NCI-H2227 (cell line): ENCODE measurements at regions not wholly inside any gene's neighbourhood (a gene's known extent, or its start where the extent isn't known, plus 50 kb on each side); places are given as distances from the start of the nearest gene placed in this dataset.

Source experiments
- DNase-seq: peaks from one replicate; lab custom pipeline; 2025; ENCODE audit not compliant: unreplicated experiment; lab: John Stamatoyannopoulos, UW

GRCh38 chr1:4976859-4977440, 322.5 kb downstream of the AJAP1 start:
- DNase-seq, result no peak

GRCh38 chr1:4975856-4976255, 321.4 kb downstream of the AJAP1 start:
- DNase-seq, result no peak

- no peak for DNase-seq
Measured at GRCh38 chr1:4974981-4975685, 320.7 kb downstream of the AJAP1 start.

- DNase-seq, result no peak
Measured at GRCh38 chr1:4973341-4973740, 318.9 kb downstream of the AJAP1 start.

- no peak for DNase-seq
Measured at GRCh38 chr1:4972761-4973320, 318.4 kb downstream of the AJAP1 start.

GRCh38 chr1:4971666-4972065, 317.3 kb downstream of the AJAP1 start:
- DNase-seq, result no peak

- no peak for DNase-seq
Measured at GRCh38 chr1:4970532-4970931, 316.1 kb downstream of the AJAP1 start.

GRCh38 chr1:4969556-4970129, 315.2 kb downstream of the AJAP1 start:
- DNase-seq, result no peak

- no peak for DNase-seq
Measured at GRCh38 chr1:4965346-4966075, 311.1 kb downstream of the AJAP1 start.

- no peak for DNase-seq
Measured at GRCh38 chr1:4964634-4965345, 310.4 kb downstream of the AJAP1 start.

GRCh38 chr1:4963251-4963650, 308.8 kb downstream of the AJAP1 start:
- DNase-seq, result no peak

- no peak for DNase-seq
Measured at GRCh38 chr1:4962836-4963235, 308.4 kb downstream of the AJAP1 start.

GRCh38 chr1:4961935-4962645, 307.7 kb downstream of the AJAP1 start:
- no peak for DNase-seq

GRCh38 chr1:4960782-4961475, 306.5 kb downstream of the AJAP1 start:
- DNase-seq, result no peak

GRCh38 chr1:4960336-4960735, 305.9 kb downstream of the AJAP1 start:
- DNase-seq, result no peak

- no peak for DNase-seq
Measured at GRCh38 chr1:4959216-4959615, 304.8 kb downstream of the AJAP1 start.

- no peak for DNase-seq
Measured at GRCh38 chr1:4957027-4957426, 302.6 kb downstream of the AJAP1 start.

GRCh38 chr1:4954392-4954791, 300.0 kb downstream of the AJAP1 start:
- DNase-seq, result no peak

GRCh38 chr1:4951601-4952000, 297.2 kb downstream of the AJAP1 start:
- DNase-seq, result no peak

GRCh38 chr1:4946343-4946742, 291.9 kb downstream of the AJAP1 start:
- DNase-seq, result no peak
